ENCODE measurements at regions not wholly inside any gene's neighbourhood (a gene's known extent, or its start where the extent isn't known, plus 50 kb on each side); places are given as distances from the start of the nearest gene placed in this dataset.

DNA sequence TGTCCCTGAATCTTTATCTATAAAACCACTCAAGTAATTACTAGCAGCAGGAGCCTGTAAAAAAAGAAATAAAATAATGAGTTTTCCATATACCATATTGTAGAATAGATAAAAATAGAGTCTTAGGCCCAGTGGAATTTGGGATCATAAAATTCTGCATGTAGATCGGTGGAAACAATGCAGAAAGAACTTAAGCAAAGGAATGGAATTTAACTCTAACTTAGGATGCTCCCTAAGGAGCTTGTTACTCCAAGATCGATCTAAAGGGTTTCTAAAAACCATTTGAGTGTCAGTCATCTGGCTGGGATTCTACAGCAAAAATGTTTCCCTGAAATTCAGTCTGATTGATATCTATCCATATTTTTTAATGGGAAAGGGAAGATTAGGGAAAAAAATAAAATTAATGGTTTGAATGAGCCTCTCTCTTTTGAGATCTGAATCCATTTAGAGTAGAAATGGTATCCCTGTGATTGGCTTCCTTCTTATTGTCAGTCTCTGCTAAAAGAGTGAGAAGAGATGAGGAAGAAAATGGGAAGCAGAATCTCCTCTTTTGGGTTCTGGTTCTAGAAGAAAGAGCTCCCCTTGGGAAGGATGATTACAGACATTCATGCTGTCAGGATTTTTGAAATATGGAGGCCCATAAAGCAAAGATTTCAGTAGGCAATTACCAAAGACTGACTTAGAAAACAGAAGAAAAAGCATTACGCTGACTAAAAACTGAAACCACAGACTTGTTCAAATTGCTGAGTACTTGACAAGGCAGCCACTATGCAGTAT lies 564.3 kb upstream of the MARCKS start:
- ATAC-seq: no peak
- DNase-seq: no peak
- intact Hi-C loops (cut with DNase I, micrococcal nuclease): no loop called here

- intact Hi-C loops (cut with DNase I, micrococcal nuclease): no loop called here
- no peak for DNase-seq
- ATAC-seq: no peak
These were observed 563.8 kb upstream of the MARCKS start for GRCh38 chr6:113293423-113293740.

DNA sequence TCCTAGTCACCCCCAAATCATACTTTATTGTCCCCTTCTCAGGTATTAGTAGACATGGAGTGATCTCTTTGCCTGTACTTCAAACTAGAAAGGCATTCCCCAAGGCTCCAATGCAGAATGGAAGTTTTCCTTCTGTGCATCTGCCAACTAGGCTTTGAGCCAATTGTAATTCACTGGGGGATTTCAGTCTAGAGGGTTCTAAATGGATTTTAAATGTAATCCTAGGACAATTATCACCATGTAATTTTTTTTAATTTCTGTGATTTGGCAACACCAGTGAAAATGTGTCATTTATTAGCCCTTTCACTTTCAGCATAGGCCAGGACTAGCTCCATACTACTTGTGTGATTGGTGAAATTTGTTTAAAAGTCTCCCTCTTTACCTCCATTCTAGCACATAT lies 557.6 kb upstream of the MARCKS start:
- ATAC-seq (no peak), DNase-seq (no peak)
- intact Hi-C loops (cut with DNase I, micrococcal nuclease): no loop called here

DNA sequence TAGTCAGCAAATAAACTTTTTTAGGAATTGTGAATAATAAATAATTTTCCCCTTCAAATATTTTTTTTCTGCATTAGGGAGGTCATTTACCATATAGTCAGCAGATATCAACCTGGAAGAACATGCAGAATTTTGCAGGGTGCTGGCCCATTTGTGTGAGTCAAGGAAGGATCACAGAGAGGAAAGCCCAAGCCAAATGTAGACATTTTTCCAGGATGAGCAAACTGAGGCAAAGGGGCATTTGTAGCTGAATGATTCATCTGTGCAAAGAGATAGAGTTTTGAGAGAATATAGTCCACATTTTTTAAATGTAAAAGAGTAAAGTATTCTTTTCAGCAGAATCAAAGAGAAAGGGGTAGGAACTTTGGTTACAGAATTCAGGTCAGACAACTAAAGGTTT lies 555.5 kb upstream of the MARCKS start:
- intact Hi-C loops (cut with DNase I, micrococcal nuclease): loop anchor here in 1 of 2 donors (10.0 kb wide), 1 partner anchor 573 kb away; no protein-coding TSS in a partner anchor
- DNase-seq (no peak), ATAC-seq (no peak)

DNA sequence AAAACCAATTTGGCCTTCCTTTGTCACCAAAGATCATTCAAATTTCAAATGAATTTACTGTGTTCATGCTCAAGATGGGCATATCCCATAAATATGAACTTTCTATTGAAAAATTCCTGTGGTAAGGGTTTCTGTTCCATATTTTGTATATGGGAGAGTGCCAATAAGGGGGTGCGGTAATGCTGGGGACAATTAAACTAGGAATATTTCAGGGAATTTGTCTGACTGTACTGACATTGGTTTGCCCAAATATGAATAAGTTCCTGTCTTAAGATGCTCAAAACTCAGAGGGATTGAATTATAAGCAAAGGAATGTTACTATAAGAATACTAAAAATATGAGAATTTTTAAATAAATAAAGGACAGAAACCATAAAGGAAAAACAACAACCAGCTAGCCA lies 553.0 kb upstream of the MARCKS start:
- DNase-seq (no peak), ATAC-seq (no peak)
- intact Hi-C loops (cut with DNase I, micrococcal nuclease): loop anchor here in 1 of 2 donors (10.0 kb wide), 1 partner anchor 571 kb away; no protein-coding TSS in a partner anchor

GRCh38 chr6:113306552-113307145 lies 550.5 kb upstream of the MARCKS start:
- DNase-seq (peak; percentile 57 to 79), ATAC-seq (peak; percentile 74)
- intact Hi-C loops (cut with DNase I, micrococcal nuclease): loop anchor here in 1 of 2 donors (10.0 kb wide), 1 partner anchor 568 kb away; no protein-coding TSS in a partner anchor

DNA sequence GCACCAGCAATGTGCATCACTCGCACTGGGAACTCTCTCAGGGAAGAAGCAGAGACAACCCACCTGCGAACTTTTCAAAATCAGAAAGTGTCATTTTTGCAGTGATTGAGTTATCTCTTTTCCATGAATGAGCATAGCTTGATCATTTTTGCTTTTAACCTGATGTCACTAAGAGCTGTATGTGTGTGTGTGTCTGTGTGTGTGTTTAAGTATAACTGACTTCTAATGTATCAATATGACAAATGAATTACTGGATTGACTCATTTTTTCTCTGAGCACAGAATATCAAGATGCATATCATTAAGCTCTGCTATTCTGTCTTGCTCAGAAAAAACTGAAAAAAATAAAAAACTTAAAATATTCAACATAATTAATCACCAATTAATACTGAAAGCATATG lies 548.9 kb upstream of the MARCKS start:
- intact Hi-C loops (cut with DNase I, micrococcal nuclease): loop anchor here in 1 of 2 donors (10.0 kb wide), 1 partner anchor 567 kb away; no protein-coding TSS in a partner anchor
- ATAC-seq: no peak
- no peak for DNase-seq

DNA sequence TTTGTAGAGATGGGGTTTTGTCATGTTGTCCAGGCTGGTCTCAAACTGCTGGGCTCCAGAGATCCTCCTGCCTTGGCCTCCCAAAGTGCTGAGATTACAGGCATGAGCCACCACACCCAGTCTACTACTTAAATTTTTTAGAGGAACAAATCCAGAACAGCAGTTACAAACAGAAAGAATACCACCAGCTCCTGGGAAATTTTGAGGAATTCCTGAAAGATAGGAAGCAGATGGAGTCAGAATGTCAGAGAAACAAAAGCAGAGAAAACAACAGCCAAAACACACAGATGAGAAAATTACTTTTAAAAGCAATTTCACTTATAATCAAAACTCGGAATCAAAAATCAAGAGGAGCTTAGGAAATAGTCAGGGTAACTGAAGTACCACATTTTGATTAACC lies 543.3 kb upstream of the MARCKS start:
- DNase-seq: no peak
- intact Hi-C loops (cut with DNase I, micrococcal nuclease): no loop called here
- ATAC-seq: no peak

GRCh38 chr6:113315165-113315564 lies 542.0 kb upstream of the MARCKS start:
- intact Hi-C loops (cut with DNase I, micrococcal nuclease): no loop called here
- DNase-seq: no peak
- no peak for ATAC-seq

GRCh38 chr6:113315879-113316278 lies 541.3 kb upstream of the MARCKS start:
- ATAC-seq (no peak), DNase-seq (no peak)
- intact Hi-C loops (cut with DNase I, micrococcal nuclease): no loop called here

GRCh38 chr6:113317442-113317841 lies 539.7 kb upstream of the MARCKS start:
- intact Hi-C loops (cut with DNase I, micrococcal nuclease): no loop called here
- no peak for DNase-seq
- ATAC-seq: no peak

DNA sequence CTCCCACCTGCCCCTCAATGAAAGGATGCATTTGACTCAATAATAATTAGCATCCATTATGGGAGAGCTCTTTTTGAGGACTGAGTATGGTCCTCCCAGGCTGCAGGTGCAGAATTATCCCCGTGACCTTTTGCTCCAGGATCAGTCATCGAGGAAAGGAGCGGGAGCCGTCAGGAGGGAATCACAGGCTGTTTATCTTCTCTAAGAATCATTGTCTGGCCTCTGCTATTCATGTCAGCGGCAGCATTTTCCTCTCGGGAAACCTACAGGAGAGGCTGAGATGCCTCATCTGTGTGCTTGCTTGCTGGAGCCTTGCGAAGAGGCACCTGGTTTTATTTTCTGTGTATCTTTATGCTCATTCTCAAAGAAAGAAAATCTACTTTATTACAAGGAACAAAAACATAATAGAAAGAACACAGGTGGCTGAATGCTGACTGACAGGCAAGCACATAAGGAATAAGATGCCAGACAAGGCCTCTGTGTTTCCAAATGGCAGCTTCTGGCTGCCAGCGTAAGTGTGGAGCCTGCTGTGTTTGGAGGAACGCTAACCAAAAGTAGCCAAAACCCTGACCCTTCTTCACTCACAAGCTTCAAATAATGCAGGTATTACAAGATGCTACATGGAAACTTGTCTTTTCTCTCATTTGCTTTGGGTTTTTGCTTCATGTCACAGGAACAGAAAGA lies 539.1 kb upstream of the MARCKS start:
- intact Hi-C loops (cut with DNase I, micrococcal nuclease): no loop called here
- no peak for DNase-seq
- ATAC-seq: no peak

GRCh38 chr6:113318575-113318917 lies 538.6 kb upstream of the MARCKS start:
- DNase-seq (no peak), ATAC-seq (no peak)
- intact Hi-C loops (cut with DNase I, micrococcal nuclease): no loop called here

- intact Hi-C loops (cut with DNase I, micrococcal nuclease): no loop called here
- ATAC-seq (no peak), DNase-seq (no peak)
These were observed 536.5 kb upstream of the MARCKS start for GRCh38 chr6:113320653-113321052.

DNA sequence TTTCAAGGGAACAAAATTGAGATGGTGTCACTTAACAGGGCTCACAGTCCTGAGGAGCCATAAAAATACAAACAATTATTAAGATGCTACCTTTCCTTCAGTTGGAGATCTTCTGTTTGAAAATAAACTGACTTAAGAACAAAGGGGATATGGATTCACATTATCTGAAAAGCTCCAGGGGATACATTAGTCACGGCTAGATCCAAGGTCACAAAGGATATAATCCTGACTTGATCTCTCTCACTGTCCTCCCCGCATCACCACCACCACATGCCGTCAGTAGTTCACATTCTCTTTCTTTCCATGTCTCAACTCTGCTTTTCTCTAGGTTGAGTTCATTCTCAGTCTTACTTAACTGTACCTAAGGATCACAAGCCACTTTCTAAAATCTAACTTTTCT lies 530.4 kb upstream of the MARCKS start:
- no peak for DNase-seq
- intact Hi-C loops (cut with DNase I, micrococcal nuclease): no loop called here
- no peak for ATAC-seq

DNA sequence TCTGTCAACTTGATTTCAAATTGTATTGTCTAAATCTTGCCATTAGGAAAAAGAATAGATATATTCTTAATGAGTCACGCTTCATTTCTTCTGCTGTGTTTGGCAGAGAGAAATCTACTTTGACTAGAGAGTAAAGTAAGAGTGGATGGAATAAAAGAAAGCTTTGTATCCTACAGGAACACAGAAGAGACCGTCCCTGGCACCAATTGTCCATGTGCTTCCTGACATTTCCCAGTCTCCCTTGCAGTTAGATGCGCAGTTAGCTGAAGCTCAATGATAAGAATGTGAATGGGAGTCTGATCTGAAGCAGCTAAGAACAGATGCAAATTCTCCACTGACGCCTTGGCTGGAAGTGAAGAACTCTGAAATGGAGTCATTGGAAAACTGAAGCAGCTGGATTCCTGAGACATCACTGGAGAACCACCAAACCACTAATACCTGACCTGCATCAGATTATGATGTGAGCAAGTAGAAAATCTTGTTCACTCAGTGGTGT lies 528.2 kb upstream of the MARCKS start:
- ATAC-seq: no peak
- intact Hi-C loops (cut with DNase I, micrococcal nuclease): no loop called here
- no peak for DNase-seq

GRCh38 chr6:113329942-113330635 lies 527.1 kb upstream of the MARCKS start:
- intact Hi-C loops (cut with DNase I, micrococcal nuclease): no loop called here
- ATAC-seq: no peak
- no peak for DNase-seq

DNA sequence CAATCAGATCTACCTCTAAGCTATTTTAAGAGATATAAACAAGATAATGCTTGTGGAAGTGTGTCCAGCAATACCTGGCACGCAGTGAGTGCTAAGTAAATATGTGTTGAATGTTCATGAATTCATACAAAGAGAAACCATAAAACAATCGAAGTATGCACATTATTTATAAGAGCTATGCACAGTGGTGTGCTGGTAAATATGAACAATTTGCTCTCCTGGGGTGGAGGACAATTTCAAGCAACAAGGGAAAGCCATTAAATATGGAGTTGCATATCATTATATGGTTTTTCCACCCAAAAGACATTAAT lies 526.6 kb upstream of the MARCKS start:
- ATAC-seq (no peak), DNase-seq (no peak)
- intact Hi-C loops (cut with DNase I, micrococcal nuclease): no loop called here

GRCh38 chr6:113331021-113331420 lies 526.1 kb upstream of the MARCKS start:
- DNase-seq (no peak), ATAC-seq (no peak)
- intact Hi-C loops (cut with DNase I, micrococcal nuclease): no loop called here

DNA sequence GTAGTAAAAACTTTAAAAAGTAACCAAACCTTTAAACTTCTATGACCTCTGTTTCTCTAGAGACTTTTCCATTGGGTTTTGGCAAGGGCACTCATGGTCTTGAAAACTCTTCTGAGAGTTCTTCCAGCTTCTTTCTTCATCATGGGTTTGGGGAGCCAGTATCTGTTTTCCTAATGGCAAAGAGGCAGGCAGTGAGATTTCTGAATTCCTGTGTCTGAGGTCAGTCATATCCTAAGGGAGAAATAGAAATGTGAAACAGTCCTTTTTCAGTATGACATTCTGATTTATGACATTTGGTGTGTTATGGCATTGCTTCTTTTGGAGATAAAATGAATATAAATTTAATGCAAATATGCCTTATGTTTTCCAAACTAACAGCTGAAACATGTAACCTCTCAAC lies 518.5 kb upstream of the MARCKS start:
- DNase-seq: no peak
- intact Hi-C loops (cut with DNase I, micrococcal nuclease): no loop called here

More for the DNA sequence above, 518.5 kb upstream of the MARCKS start:
- no peak for ATAC-seq
